ENCODE measurements at regions not wholly inside any gene's neighbourhood (a gene's known extent, or its start where the extent isn't known, plus 50 kb on each side); places are given as distances from the start of the nearest gene placed in this dataset.

DNA sequence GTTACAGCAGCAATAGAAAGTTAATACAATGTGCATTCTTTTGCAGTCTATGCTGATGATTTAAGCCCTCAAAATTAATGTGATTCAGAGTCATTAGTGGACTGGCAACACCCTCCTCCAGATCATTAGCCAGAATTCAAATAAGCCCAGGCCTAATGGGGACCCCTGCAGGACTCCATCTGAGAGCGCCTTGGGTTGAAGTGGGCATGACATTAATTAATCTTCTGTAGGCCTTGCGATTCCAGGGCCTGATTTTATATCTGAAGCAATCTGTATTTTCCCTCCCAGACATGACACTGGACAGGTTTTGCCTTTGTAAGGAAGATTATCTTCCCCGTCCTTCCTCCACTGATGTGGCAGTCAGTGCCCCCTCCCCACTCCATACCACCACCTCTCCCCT lies 442.9 kb downstream of the FOXO1 start:
- intact Hi-C loops (cut with DNase I; ENCODE audit: low total_unique reads): no loop called here
- peaks cover 7 to 37% (median 20%) of the 10 kb centered on the region in 6 donors for H3K4me1 ChIP-seq
- H3K9me3 ChIP-seq: no peaks in the 10 kb centered on the region
- no peak for DNase-seq
- TF ChIP-seq POLR2A (IDR thresholded peaks at IDR 0.05) (no peak), CTCF (IDR thresholded peaks at IDR 0.05 in 8 of 11, conservative IDR thresholded peaks at IDR 0.05 in 3 of 11) (no peak), POLR2AphosphoS5 (IDR thresholded peaks at IDR 0.05) (no peak)
- H3K27me3 ChIP-seq (replicated peaks in 1 of 7): no peaks in the 10 kb centered on the region
- WGBS, 5 donors: 71 to 97% (median 94%) methylated on average over 3 of the region's 3 CpGs
- H3K36me3 ChIP-seq: no peaks in the 10 kb centered on the region
- no peak overlapping the region for H3K4me3 ChIP-seq
- no peak overlapping the region for H3K27ac ChIP-seq

- 87 to 95% (median 90%) methylated on average over 4 of the region's 4 CpGs for WGBS, 5 donors
- intact Hi-C loops (cut with DNase I; ENCODE audit: low total_unique reads): no loop called here
- Histone ChIP-seq H3K27ac (no peak overlapping the region), H3K27me3 (replicated peaks in 1 of 7) (no peaks in the 10 kb centered on the region), H3K9me3 (no peaks in the 10 kb centered on the region), H3K4me1 (peaks cover 0 to 21% (median 16%) of the 10 kb centered on the region in 6 donors), H3K4me3 (no peak overlapping the region), H3K36me3 (no peaks in the 10 kb centered on the region)
- TF ChIP-seq POLR2AphosphoS5 (IDR thresholded peaks at IDR 0.05) (no peak), POLR2A (IDR thresholded peaks at IDR 0.05) (no peak)
- no peak for DNase-seq
Observed at GRCh38 chr13:40228496-40228895, 437.9 kb downstream of the FOXO1 start.

GRCh38 chr13:40228990-40229389 lies 437.5 kb downstream of the FOXO1 start:
- DNase-seq: no peak

DNA sequence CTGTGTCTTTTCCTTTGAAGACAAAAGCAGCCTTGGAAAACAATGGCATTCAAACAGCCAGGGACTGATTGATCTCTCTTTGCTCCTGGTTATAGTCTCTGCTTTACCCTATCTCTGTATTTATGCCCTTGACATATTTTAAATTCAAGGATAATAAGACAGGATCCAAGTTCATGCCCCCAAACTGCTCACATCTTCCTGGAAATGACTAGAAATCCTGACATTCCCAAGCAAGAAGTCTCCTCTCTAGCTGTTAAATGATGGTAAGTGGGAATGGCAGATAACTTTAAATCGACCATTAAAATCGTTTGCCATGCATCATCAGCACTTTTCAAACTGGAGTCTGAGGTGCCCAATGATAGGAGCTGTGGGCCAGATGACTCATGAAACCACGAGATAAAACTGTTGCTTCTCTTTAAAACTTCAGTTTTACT lies 435.6 kb downstream of the FOXO1 start:
- Histone ChIP-seq H3K4me3 (no peak overlapping the region), H3K9me3 (no peaks in the 10 kb centered on the region), H3K4me1 (peaks cover 0 to 21% (median 16%) of the 10 kb centered on the region in 6 donors), H3K27ac (peak overlapping the region in 7 of 8 donors; percentile 60 to 79 (median 67)), H3K27me3 (replicated peaks in 1 of 7) (no peaks in the 10 kb centered on the region), H3K36me3 (no peaks in the 10 kb centered on the region)
- peak in 1 of 3 donors; percentile 35 for TF ChIP-seq POLR2AphosphoS5 (IDR thresholded peaks at IDR 0.05)
- TF ChIP-seq POLR2A (IDR thresholded peaks at IDR 0.05): no peak
- TF ChIP-seq CTCF (IDR thresholded peaks at IDR 0.05 in 8 of 11, conservative IDR thresholded peaks at IDR 0.05 in 3 of 11): no peak
- DNase-seq: no peak
- intact Hi-C loops (cut with DNase I; ENCODE audit: low total_unique reads): no loop called here
- 23 to 50% (median 42%) methylated on average over 3 of the region's 3 CpGs for WGBS, 5 donors

More at GRCh38 chr13:40228990-40229389, 437.5 kb downstream of the FOXO1 start:
- Histone ChIP-seq H3K9me3 (no peaks in the 10 kb centered on the region), H3K27ac (no peak overlapping the region), H3K4me3 (no peak overlapping the region), H3K27me3 (replicated peaks in 1 of 7) (no peaks in the 10 kb centered on the region), H3K36me3 (no peaks in the 10 kb centered on the region), H3K4me1 (peaks cover 0 to 21% (median 16%) of the 10 kb centered on the region in 6 donors)
- TF ChIP-seq POLR2AphosphoS5 (IDR thresholded peaks at IDR 0.05): no peak
- TF ChIP-seq CTCF (IDR thresholded peaks at IDR 0.05 in 8 of 11, conservative IDR thresholded peaks at IDR 0.05 in 3 of 11): no peak
- no peak for TF ChIP-seq POLR2A (IDR thresholded peaks at IDR 0.05)
- 47 to 49% (median 48%) methylated on average over 2 of the region's 2 CpGs for WGBS, 5 donors
- intact Hi-C loops (cut with DNase I; ENCODE audit: low total_unique reads): no loop called here

- H3K36me3 ChIP-seq: no peaks in the 10 kb centered on the region
- 25 to 46% (median 43%) methylated on average over 2 of the region's 2 CpGs for WGBS, 5 donors
- H3K27ac ChIP-seq: peak overlapping the region; percentile 36 to 79 (median 66)
- H3K4me3 ChIP-seq: no peak overlapping the region
- TF ChIP-seq CTCF (IDR thresholded peaks at IDR 0.05 in 8 of 11, conservative IDR thresholded peaks at IDR 0.05 in 3 of 11) (no peak), POLR2AphosphoS5 (IDR thresholded peaks at IDR 0.05) (no peak)
- intact Hi-C loops (cut with DNase I; ENCODE audit: low total_unique reads): no loop called here
- H3K27me3 ChIP-seq (replicated peaks in 1 of 7): no peaks in the 10 kb centered on the region
- no peak for DNase-seq
- peaks cover 0 to 21% (median 16%) of the 10 kb centered on the region in 6 donors for H3K4me1 ChIP-seq
- no peaks in the 10 kb centered on the region for H3K9me3 ChIP-seq
Observed at GRCh38 chr13:40231311-40231710, 435.1 kb downstream of the FOXO1 start.
